ENCODE measurements at regions not wholly inside any gene's neighbourhood (a gene's known extent, or its start where the extent isn't known, plus 50 kb on each side); places are given as distances from the start of the nearest gene placed in this dataset.

GRCh38 chr10:35910234-35910633 lies 268.1 kb upstream of the FZD8 start:
- TF ChIP-seq EZH2 (IDR thresholded peaks at IDR 0.05; ENCODE audit: low read depth) (no peak), CTCF (conservative IDR thresholded peaks at IDR 0.05) (no peak)
